OCI-LY1 (cell line): ENCODE measurements at regions not wholly inside any gene's neighbourhood (a gene's known extent, or its start where the extent isn't known, plus 50 kb on each side); places are given as distances from the start of the nearest gene placed in this dataset.

Experiments
- H2AFZ ChIP-seq: fragments of 200-600 bp; sonication (generic), shearing (Covaris generic); 2 replicates; pipeline ENCODE4 v1.6.0; 2014; ENCODE audit warnings: antibody characterized with exemption, mild to moderate bottlenecking, low read length
- H3F3A ChIP-seq: fragments of 200-600 bp; sonication (generic), shearing (Covaris generic); 2 replicates; pipeline ENCODE4 v1.6.0; 2014; ENCODE audit warnings: mild to moderate bottlenecking, antibody characterized with exemption, low read length, moderate library complexity; ENCODE audit not compliant: insufficient read depth
- H3K27ac ChIP-seq: fragments of 200-600 bp; sonication (generic); 2 replicates; pipeline ENCODE4 v1.5.1; 2014; ENCODE audit warnings: low read length, mixed run types, mild to moderate bottlenecking, low read depth; ENCODE audit not compliant: poor library complexity, severe bottlenecking
- H3K27me3 ChIP-seq: fragments of 200-600 bp; sonication (generic); 2 replicates; pipeline ENCODE4 v1.6.0; 2014; ENCODE audit warnings: antibody characterized with exemption, mild to moderate bottlenecking, low read length, moderate library complexity; ENCODE audit not compliant: insufficient read depth
- H3K36me3 ChIP-seq: fragments of 200-600 bp; sonication (generic); 2 replicates; pipeline ENCODE4 v1.6.1; 2014; ENCODE audit warnings: mild to moderate bottlenecking, antibody characterized with exemption, low read length, moderate library complexity, mixed read lengths; ENCODE audit not compliant: insufficient read depth
- H3K4me1 ChIP-seq: fragments of 200-600 bp; sonication (generic); 2 replicates; pipeline ENCODE4 v1.5.1; 2014; ENCODE audit warnings: mild to moderate bottlenecking, low read length, moderate library complexity; ENCODE audit not compliant: insufficient read depth, severe bottlenecking
- H3K4me2 ChIP-seq: fragments of 200-600 bp; sonication (generic), shearing (Covaris generic); 2 replicates; pipeline ENCODE4 v1.6.1; 2014; ENCODE audit warnings: low read length
- H3K4me3 ChIP-seq: fragments of 200-600 bp; sonication (generic); 2 replicates; pipeline ENCODE4 v1.5.1; 2014; ENCODE audit warnings: low read length, low read depth, mild to moderate bottlenecking, mixed read lengths; ENCODE audit not compliant: poor library complexity, severe bottlenecking
- H3K79me2 ChIP-seq: fragments of 200-600 bp; shearing (Covaris generic); 2 replicates; pipeline ENCODE4 v1.6.1; 2016; ENCODE audit warnings: mixed run types, low read length, mixed read lengths; ENCODE audit not compliant: insufficient read depth
- H3K9ac ChIP-seq: fragments of 200-600 bp; sonication (generic), shearing (Covaris generic); 2 replicates; pipeline ENCODE4 v1.6.1; 2014; ENCODE audit warnings: mild to moderate bottlenecking, low read length, mixed read lengths
- H3K9me2 ChIP-seq: fragments of 200-600 bp; sonication (generic), shearing (Covaris generic); 2 replicates; pipeline ENCODE4 v1.6.1; 2014; ENCODE audit warnings: low read depth, mild to moderate bottlenecking, low read length, mixed read lengths
- H3K9me3 ChIP-seq: fragments of 200-600 bp; shearing (Covaris generic); 2 replicates; pipeline ENCODE4 v1.6.1; 2014; ENCODE audit warnings: low read length, mixed read lengths
- H4K20me1 ChIP-seq: fragments of 200-600 bp; sonication (generic), shearing (Covaris generic); 2 replicates; pipeline ENCODE4 v1.6.0; 2016; ENCODE audit warnings: mild to moderate bottlenecking, low read length; ENCODE audit not compliant: insufficient read depth
- EZH2 ChIP-seq: fragments of 200-600 bp; sonication (generic), shearing (Covaris generic); IDR thresholded peaks from 2 replicates; pipeline ENCODE4 v1.8.0; 2017; ENCODE audit warnings: borderline replicate concordance, mixed run types, mild to moderate bottlenecking, antibody characterized with exemption, low read length, moderate library complexity, mixed read lengths
- TF ChIP-seq, protein P1 (sequence below): fragments of 200-600 bp; sonication (generic), shearing (Covaris generic); IDR thresholded peaks from 2 replicates; pipeline ENCODE4 v1.5.1; 2017; ENCODE audit warnings: mild to moderate bottlenecking, antibody characterized with exemption, low read length, moderate library complexity, mixed read lengths

DNA sequence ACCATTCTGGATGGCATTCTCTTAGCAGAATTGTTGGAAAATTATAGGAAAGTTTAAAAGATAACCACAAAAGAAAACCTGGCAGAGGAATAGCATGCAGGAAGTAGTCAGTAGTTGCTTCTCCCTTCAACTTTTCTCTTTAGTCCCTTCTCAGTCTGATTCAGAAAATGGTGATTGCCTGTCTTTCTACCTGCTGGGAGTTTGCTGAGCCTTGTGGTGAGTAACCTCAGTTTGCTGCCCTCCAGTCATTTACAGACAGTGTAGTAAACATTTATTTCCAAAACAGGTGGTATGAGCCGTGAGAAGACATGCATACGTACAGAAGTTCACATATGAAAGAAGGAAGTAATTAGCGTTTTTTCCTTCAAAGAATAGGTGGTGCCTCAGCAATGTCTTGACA, 224.7 kb upstream of the POU1F1 start:
- no peaks in the 10 kb centered on the region for H3K27me3 ChIP-seq
- H3K4me1 ChIP-seq = no peaks in the 10 kb centered on the region
- H3K4me3 ChIP-seq = no peak overlapping the region
- no peaks in the 10 kb centered on the region for H3K9me2 ChIP-seq
- no peak overlapping the region for H3K27ac ChIP-seq
- no peaks in the 10 kb centered on the region for H3K9me3 ChIP-seq
- no peak overlapping the region for H2AFZ ChIP-seq
- no peak for TF ChIP-seq EZH2
- TF ChIP-seq, protein P1, sequence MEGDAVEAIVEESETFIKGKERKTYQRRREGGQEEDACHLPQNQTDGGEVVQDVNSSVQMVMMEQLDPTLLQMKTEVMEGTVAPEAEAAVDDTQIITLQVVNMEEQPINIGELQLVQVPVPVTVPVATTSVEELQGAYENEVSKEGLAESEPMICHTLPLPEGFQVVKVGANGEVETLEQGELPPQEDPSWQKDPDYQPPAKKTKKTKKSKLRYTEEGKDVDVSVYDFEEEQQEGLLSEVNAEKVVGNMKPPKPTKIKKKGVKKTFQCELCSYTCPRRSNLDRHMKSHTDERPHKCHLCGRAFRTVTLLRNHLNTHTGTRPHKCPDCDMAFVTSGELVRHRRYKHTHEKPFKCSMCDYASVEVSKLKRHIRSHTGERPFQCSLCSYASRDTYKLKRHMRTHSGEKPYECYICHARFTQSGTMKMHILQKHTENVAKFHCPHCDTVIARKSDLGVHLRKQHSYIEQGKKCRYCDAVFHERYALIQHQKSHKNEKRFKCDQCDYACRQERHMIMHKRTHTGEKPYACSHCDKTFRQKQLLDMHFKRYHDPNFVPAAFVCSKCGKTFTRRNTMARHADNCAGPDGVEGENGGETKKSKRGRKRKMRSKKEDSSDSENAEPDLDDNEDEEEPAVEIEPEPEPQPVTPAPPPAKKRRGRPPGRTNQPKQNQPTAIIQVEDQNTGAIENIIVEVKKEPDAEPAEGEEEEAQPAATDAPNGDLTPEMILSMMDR = no peak
- H4K20me1 ChIP-seq = no peaks in the 10 kb centered on the region
- no peak overlapping the region for H3K4me2 ChIP-seq
- H3K9ac ChIP-seq = no peak overlapping the region
- no peaks in the 10 kb centered on the region for H3K79me2 ChIP-seq
- H3K36me3 ChIP-seq = no peaks in the 10 kb centered on the region
- H3F3A ChIP-seq = no peaks in the 10 kb centered on the region

DNA sequence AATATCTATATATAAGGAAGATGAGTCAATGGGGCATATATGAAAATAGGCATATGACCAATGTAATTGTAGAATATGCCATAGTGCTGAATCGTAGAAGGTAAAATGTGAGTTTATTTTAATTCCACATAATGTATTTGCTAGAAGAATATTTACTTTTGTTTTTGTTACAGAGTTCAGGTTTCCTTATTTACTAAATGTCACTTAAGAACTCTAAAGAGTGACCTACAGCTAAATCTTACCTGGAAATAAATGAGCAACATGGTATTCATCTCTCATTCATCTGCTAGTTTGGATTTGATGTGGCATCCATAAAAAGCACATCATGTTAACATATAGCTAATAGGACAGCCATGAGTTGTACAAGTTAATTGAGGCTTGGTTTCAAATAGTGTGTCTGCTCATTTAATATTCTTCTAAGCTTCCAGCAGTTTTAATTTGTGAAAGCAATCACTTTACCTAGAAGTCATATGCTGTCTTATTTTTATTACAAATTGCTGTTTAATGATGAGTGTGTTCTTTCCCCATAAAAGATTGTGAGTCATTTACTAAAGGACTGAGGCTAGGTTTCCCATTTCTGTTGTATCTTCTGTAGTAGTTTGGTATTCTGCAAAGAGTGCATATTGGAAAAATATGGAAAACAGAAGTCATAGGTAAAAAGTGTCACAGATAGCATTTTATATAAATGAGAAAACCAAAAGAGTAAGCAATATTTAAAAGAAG, 222.1 kb upstream of the POU1F1 start:
- H3K9ac ChIP-seq = no peak overlapping the region
- no peak overlapping the region for H2AFZ ChIP-seq
- H3K4me1 ChIP-seq = no peaks in the 10 kb centered on the region
- TF ChIP-seq EZH2 = no peak
- TF ChIP-seq, protein P1 = no peak
- H3K9me2 ChIP-seq = no peaks in the 10 kb centered on the region
- no peaks in the 10 kb centered on the region for H4K20me1 ChIP-seq
- H3K27ac ChIP-seq = no peak overlapping the region
- H3K36me3 ChIP-seq = no peaks in the 10 kb centered on the region
- no peaks in the 10 kb centered on the region for H3K27me3 ChIP-seq
- no peak overlapping the region for H3K4me3 ChIP-seq
- no peaks in the 10 kb centered on the region for H3F3A ChIP-seq
- H3K79me2 ChIP-seq = no peaks in the 10 kb centered on the region
- no peak overlapping the region for H3K4me2 ChIP-seq
- no peaks in the 10 kb centered on the region for H3K9me3 ChIP-seq

DNA sequence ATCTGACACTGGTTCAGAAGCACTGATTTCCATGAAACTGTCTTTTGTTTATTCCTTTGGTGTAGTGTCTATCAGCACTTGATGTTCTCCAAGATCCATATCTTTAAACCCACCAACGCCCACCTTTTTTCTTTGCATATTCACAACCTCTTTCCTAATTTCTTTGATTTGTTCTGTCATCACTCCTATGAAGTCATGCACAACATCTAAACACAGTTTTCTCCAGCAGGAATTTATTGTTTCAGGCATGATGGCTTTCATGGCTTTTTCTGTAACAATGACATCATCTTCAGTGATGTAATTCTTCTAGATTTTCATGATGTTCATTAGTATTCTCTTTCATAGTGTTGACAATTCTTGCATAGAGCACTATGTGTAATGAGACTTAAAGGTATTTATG, 219.6 kb upstream of the POU1F1 start:
- no peak overlapping the region for H3K27ac ChIP-seq
- H3K27me3 ChIP-seq = no peaks in the 10 kb centered on the region
- no peak overlapping the region for H3K4me3 ChIP-seq
- no peaks in the 10 kb centered on the region for H3K4me1 ChIP-seq
- H3K36me3 ChIP-seq = no peaks in the 10 kb centered on the region
- H3K9me3 ChIP-seq = no peaks in the 10 kb centered on the region
- TF ChIP-seq, protein P1 = no peak
- no peak for TF ChIP-seq EZH2
- H3K4me2 ChIP-seq = no peak overlapping the region
- no peaks in the 10 kb centered on the region for H3K79me2 ChIP-seq
- H3K9me2 ChIP-seq = no peaks in the 10 kb centered on the region
- no peak overlapping the region for H2AFZ ChIP-seq
- H3K9ac ChIP-seq = no peak overlapping the region
- H3F3A ChIP-seq = no peaks in the 10 kb centered on the region
- H4K20me1 ChIP-seq = no peaks in the 10 kb centered on the region
